Sigmoid colon (tissue), 6 donors: ENCODE measurements at regions not wholly inside any gene's neighbourhood (a gene's known extent, or its start where the extent isn't known, plus 50 kb on each side); places are given as distances from the start of the nearest gene placed in this dataset.

Experiments used
- DNase-seq: peaks from one replicate; pipeline ENCODE4 v3.0.0-alpha.2; 2019
- H3K27ac ChIP-seq, 4 donors: fragments of 200-600 bp; sonication (generic); one replicate each; pipeline ENCODE4 v1.5.1; 2016 to 2019; ENCODE audit warnings: mild to moderate bottlenecking in 1 of 4
- H3K27me3 ChIP-seq, 3 donors: fragments of 200-600 bp; sonication (generic); one replicate each; pipeline ENCODE4 v1.5.1; 2019; ENCODE audit warnings: mild to moderate bottlenecking in 1 of 3
- H3K36me3 ChIP-seq, 4 donors: fragments of 200-600 bp; sonication (generic); one replicate each; pipeline ENCODE4 v1.5.1; 2016 to 2019
- H3K4me1 ChIP-seq, 4 donors: fragments of 200-600 bp; sonication (generic); one replicate each; pipeline ENCODE4 v1.5.1; 2017 to 2019
- H3K4me3 ChIP-seq, 4 donors: fragments of 200-600 bp; sonication (generic); one replicate each; pipeline ENCODE4 v1.5.1; 2017 to 2019; ENCODE audit warnings: mild to moderate bottlenecking in 2 of 4, moderate library complexity in 1 of 4
- H3K9me3 ChIP-seq, 4 donors: fragments of 200-600 bp in 3 of 4; sonication (generic) in 3 of 4; one replicate each; pipeline versions ENCODE4 v1.5.1 to v1.6.1; 2013 to 2019
- CTCF ChIP-seq, 4 experiments: fragments of 450-650 bp in 3 of 4; fragments of 200-600 bp in 1 of 4; IDR thresholded peaks; one replicate each; pipeline ENCODE4 v1.5.1; 2016 to 2019; ENCODE audit warnings: antibody characterized with exemption in 4 of 4, mild to moderate bottlenecking in 3 of 4, moderate library complexity in 2 of 4
- EP300 ChIP-seq, 4 donors: sonication (generic); formaldehyde crosslinking; IDR thresholded peaks; one replicate each; pipeline ENCODE4 v1.6.1; 2017; ENCODE audit warnings: antibody characterized with exemption in 4 of 4
- POLR2A ChIP-seq, 2 donors: fragments of 450-650 bp; IDR thresholded peaks; one replicate each; pipeline ENCODE4 v1.6.1; 2016; ENCODE audit warnings: antibody characterized with exemption in 2 of 2, mild to moderate bottlenecking in 2 of 2, moderate library complexity in 2 of 2
- POLR2AphosphoS5 ChIP-seq, 4 donors: sonication (generic); formaldehyde crosslinking; IDR thresholded peaks; one replicate each; pipeline ENCODE4 v1.6.1; 2017; ENCODE audit warnings: antibody characterized with exemption in 4 of 4
- WGBS, 2 donors: extraction: QIAGEN DNeasy Blood & Tissue Kit; methylation state at CpG; one replicate each; pipeline ENCODE4 v1.1.7; 2013; 5-methylcytosine and 5-hydroxymethylcytosine counted together
- intact Hi-C: fragments of 100-400 bp; cut with DNase I; formaldehyde crosslinking; loops from one replicate; pipeline ENCODE4 v1.15.1; 2023
- donor health status: healthy with polysubstance abuse.
- donor health status: healthy.

- Histone ChIP-seq H3K9me3 (no peaks in the 10 kb centered on the region), H3K27ac (no peak overlapping the region), H3K4me1 (no peaks in the 10 kb centered on the region), H3K4me3 (no peak overlapping the region), H3K27me3 (no peaks in the 10 kb centered on the region), H3K36me3 (no peaks in the 10 kb centered on the region)
- intact Hi-C loops, result no loop called here
- no peak for TF ChIP-seq POLR2A (IDR thresholded peaks at IDR 0.05)
- no peak for TF ChIP-seq EP300 (IDR thresholded peaks at IDR 0.05)
- TF ChIP-seq POLR2AphosphoS5 (IDR thresholded peaks at IDR 0.05), result no peak
- no peak for TF ChIP-seq CTCF (IDR thresholded peaks at IDR 0.05)
- DNase-seq, result no peak
Observed at GRCh38 chr13:66200555-66200954, 1029.6 kb downstream of the PCDH9 start.

- 98 to 100% methylated on average over 1 of the region's 1 CpG for WGBS, 2 donors
- DNase-seq, result no peak
- H3K4me3 ChIP-seq, result no peak overlapping the region
- intact Hi-C loops, result no loop called here
- no peaks in the 10 kb centered on the region for H3K4me1 ChIP-seq
- no peaks in the 10 kb centered on the region for H3K36me3 ChIP-seq
- no peaks in the 10 kb centered on the region for H3K27me3 ChIP-seq
- H3K27ac ChIP-seq, result no peak overlapping the region
- TF ChIP-seq POLR2AphosphoS5 (IDR thresholded peaks at IDR 0.05) (no peak), CTCF (IDR thresholded peaks at IDR 0.05) (no peak), EP300 (IDR thresholded peaks at IDR 0.05) (no peak), POLR2A (IDR thresholded peaks at IDR 0.05) (no peak)
- H3K9me3 ChIP-seq, result no peaks in the 10 kb centered on the region
Observed at GRCh38 chr13:66195238-66195637, 1034.9 kb downstream of the PCDH9 start.

- intact Hi-C loops, result no loop called here
- H3K9me3 ChIP-seq, result no peaks in the 10 kb centered on the region
- TF ChIP-seq POLR2AphosphoS5 (IDR thresholded peaks at IDR 0.05) (no peak), POLR2A (IDR thresholded peaks at IDR 0.05) (no peak), EP300 (IDR thresholded peaks at IDR 0.05) (no peak), CTCF (IDR thresholded peaks at IDR 0.05) (no peak)
- no peaks in the 10 kb centered on the region for H3K36me3 ChIP-seq
- no peak for DNase-seq
- H3K4me3 ChIP-seq, result no peak overlapping the region
- H3K4me1 ChIP-seq, result no peaks in the 10 kb centered on the region
- no peaks in the 10 kb centered on the region for H3K27me3 ChIP-seq
- H3K27ac ChIP-seq, result no peak overlapping the region
- WGBS, 2 donors, result 67 to 80% methylated on average over 1 of the region's 1 CpG
Observed at GRCh38 chr13:66189986-66190385, 1040.2 kb downstream of the PCDH9 start.

- no peaks in the 10 kb centered on the region for H3K4me1 ChIP-seq
- TF ChIP-seq POLR2AphosphoS5 (IDR thresholded peaks at IDR 0.05) (no peak), EP300 (IDR thresholded peaks at IDR 0.05) (no peak), CTCF (IDR thresholded peaks at IDR 0.05) (no peak), POLR2A (IDR thresholded peaks at IDR 0.05) (no peak)
- intact Hi-C loops, result no loop called here
- no peaks in the 10 kb centered on the region for H3K9me3 ChIP-seq
- H3K4me3 ChIP-seq, result no peak overlapping the region
- H3K27ac ChIP-seq, result no peak overlapping the region
- DNase-seq, result no peak
- H3K27me3 ChIP-seq, result no peaks in the 10 kb centered on the region
- WGBS, 2 donors, result 94 to 98% methylated on average over 2 of the region's 2 CpGs
- no peaks in the 10 kb centered on the region for H3K36me3 ChIP-seq
Observed at GRCh38 chr13:66180836-66181235, 1049.3 kb downstream of the PCDH9 start.

GRCh38 chr13:66171920-66172319 lies 1058.2 kb downstream of the PCDH9 start:
- no peak overlapping the region for H3K4me3 ChIP-seq
- 59 to 60% methylated on average over 1 of the region's 1 CpG for WGBS, 2 donors
- DNase-seq, result no peak
- H3K4me1 ChIP-seq, result no peaks in the 10 kb centered on the region
- H3K36me3 ChIP-seq, result no peaks in the 10 kb centered on the region
- no peaks in the 10 kb centered on the region for H3K9me3 ChIP-seq
- H3K27me3 ChIP-seq, result no peaks in the 10 kb centered on the region
- no peak overlapping the region for H3K27ac ChIP-seq
- intact Hi-C loops, result no loop called here
- no peak for TF ChIP-seq EP300 (IDR thresholded peaks at IDR 0.05)
- TF ChIP-seq POLR2AphosphoS5 (IDR thresholded peaks at IDR 0.05), result no peak
- no peak for TF ChIP-seq POLR2A (IDR thresholded peaks at IDR 0.05)
- TF ChIP-seq CTCF (IDR thresholded peaks at IDR 0.05), result no peak
